ENCODE measurements at regions not wholly inside any gene's neighbourhood (a gene's known extent, or its start where the extent isn't known, plus 50 kb on each side); places are given as distances from the start of the nearest gene placed in this dataset.

- DNase-seq (ENCODE audit: low spot score): no peak
- FAIRE-seq: no peak
Measured at GRCh38 chr4:137082061-137082460, 450.2 kb downstream of the PCDH18 start.

DNA sequence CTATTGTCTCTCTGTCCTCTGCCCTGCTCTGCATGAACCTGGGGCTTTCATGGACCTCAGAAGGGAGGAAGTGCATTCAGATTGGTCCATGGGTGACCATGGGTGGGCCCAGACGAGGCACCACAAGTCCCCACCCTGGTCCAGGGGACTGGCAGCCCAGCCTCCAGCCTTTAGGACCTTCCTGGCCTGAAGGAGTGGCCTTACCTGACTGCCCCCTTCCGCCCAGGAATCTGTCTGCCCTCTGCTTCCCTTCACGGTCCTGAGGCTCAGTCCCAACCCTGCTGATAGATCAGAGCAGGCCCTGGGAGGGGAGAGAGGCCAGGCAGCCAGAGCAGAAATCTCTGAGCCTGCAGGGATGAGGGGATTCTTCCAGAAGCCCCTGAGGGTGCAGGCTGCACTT lies 455.4 kb downstream of the PCDH18 start:
- FAIRE-seq (no peak), DNase-seq (ENCODE audit: low spot score) (no peak)

DNA sequence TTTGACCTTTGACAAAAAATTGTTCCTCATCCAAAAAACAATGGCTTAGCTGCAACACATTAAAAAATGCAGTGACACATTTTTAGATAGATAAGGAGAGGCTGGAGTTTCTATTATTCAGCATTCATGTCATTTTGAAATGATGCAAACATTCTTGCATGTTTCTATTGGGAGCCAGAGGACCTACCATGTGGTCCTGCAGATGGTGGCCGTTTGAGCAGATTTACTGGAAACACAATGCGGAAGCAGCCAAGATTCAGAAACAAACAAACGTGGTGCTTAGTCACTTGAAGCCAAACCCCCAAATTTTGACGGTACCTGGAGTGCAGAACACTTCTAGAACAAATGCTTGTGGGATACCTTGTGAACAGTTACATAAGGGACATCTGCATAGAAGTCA lies 456.7 kb downstream of the PCDH18 start:
- no peak for FAIRE-seq
- no peak for DNase-seq (ENCODE audit: low spot score)

DNA sequence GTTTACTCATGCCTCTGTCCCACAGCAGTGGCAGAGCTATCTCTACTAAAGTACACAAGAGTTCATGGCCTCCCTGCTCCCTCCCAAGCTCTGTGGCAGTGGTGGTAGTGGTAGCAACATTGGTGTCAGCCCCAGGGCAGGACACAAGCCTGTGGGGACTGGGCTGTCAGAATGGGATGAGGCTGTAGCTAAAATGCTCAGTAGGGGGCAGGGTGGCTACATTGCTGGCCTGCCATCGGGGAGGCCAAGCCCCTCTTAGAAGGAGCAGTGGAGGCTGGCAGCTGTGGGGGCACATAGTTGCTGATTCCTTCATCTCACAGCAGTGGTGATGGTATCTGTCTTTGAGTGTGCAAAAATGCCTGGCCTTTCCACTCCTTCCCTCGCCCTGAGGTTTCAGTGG lies 461.7 kb downstream of the PCDH18 start:
- FAIRE-seq (no peak), DNase-seq (ENCODE audit: low spot score) (no peak)

DNA sequence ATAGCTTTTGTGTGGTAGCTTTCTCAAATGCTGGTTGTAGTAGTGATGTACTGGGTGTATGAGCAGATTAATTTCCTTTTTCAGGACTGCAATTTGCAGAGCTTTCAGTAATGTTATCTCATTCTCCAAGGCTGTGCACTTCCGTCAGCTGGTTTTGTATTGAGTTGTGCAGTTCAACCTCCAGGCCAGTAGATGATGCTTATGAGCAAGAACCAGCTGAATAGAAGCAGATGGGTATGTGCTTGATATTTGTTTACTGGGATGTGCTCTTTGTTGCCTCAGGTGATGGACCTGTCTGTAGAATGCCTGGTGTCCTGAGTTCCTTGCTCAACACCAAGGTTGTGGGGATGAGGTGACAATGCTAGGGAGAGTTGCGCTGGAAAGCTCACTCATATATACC lies 462.8 kb downstream of the PCDH18 start:
- FAIRE-seq (no peak), DNase-seq (ENCODE audit: low spot score) (no peak)

DNA sequence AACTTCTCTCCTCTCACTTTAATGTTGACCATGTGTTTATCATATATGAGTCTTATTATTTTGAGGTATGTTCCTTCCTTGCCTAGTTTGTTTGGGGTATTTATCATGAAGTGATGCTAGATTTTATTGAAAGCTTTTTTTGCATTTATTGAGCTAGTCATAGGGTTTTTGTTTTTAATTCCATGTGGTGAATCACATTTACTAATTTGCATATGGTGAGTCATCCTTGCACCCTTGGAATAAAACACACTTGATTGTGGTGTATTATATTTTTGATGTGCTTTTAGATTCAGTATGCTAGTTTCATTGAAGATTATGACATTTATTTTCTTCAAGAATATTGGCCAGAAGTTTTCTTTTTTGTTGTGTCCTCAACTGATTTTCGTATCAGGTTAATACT lies 464.6 kb downstream of the PCDH18 start:
- no peak for FAIRE-seq

DNA sequence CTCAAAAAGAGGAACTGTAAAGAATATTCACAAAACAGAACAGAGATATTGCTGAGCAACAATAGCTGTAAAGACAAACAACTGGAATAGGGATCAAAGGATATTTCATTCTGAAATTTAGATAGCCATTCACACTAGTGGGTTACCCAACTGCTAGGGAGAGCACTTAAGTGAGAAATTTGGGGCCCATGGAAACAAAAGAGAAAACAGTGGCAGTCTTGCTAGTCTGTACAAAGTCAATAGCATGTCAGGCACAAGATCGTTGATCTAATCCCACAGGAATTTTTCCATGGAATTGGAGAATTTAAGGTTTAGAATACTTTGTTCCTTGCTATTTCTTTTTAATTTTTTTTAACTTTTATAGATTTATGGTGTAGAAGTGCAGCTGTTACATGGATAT lies 467.0 kb downstream of the PCDH18 start:
- DNase-seq (ENCODE audit: low spot score) (peak; percentile 11), FAIRE-seq (no peak)

More for the DNA sequence above, 464.6 kb downstream of the PCDH18 start:
- no peak for DNase-seq (ENCODE audit: low spot score)

- DNase-seq (ENCODE audit: low spot score) (no peak), FAIRE-seq (no peak)
Measured at GRCh38 chr4:137063961-137064360, 468.3 kb downstream of the PCDH18 start.

DNA sequence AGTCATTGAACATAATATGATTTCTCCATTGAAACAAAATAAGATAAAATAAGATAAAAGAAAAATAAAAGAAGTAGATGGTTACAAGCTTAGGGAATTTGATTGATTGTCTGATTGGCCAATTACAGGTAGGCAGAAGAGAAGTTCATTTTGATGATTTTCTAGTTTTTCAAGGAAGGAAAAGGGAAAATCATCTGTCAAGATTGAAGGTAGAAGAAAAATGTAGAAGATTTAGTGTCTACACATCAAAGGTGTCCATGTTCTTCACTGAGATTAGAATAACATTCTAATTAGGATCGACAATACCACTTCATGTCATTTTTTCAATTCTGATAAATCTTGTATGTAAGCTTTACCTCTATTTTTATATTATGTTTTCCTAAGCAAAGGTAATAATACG lies 489.1 kb downstream of the PCDH18 start:
- FAIRE-seq (no peak), DNase-seq (ENCODE audit: low spot score) (no peak)

GRCh38 chr4:137039370-137039769 lies 492.9 kb downstream of the PCDH18 start:
- DNase-seq (ENCODE audit: low spot score) (no peak), FAIRE-seq (no peak)

- DNase-seq (ENCODE audit: low spot score) (no peak), FAIRE-seq (no peak)
Measured at GRCh38 chr4:137032222-137032621, 500.1 kb downstream of the PCDH18 start.

DNA sequence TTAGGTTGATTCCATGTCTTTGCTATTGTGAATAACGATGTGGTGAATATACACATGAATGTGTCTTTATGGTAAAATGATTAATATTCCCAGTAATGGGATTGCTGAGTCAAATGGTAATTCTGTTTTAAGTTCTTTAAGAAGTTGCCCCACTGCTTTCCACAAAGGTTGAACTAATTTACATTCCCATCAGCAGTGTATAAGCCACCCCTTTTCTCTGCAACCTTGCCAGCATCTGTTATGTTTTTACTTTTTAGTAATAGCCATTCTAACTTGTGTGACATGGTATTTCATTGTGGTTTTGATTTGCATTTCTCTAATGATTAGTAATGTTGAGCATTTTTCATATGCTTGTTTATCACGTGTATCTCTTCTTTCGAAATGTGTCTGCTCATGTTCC lies 503.3 kb downstream of the PCDH18 start:
- no peak for DNase-seq (ENCODE audit: low spot score)
- no peak for FAIRE-seq

GRCh38 chr4:137025484-137026059 lies 506.7 kb downstream of the PCDH18 start:
- no peak for FAIRE-seq
- no peak for DNase-seq (ENCODE audit: low spot score)

GRCh38 chr4:137015426-137016409 lies 516.6 kb downstream of the PCDH18 start:
- DNase-seq (ENCODE audit: low spot score): no peak
- peak; percentile 25 for FAIRE-seq

DNA sequence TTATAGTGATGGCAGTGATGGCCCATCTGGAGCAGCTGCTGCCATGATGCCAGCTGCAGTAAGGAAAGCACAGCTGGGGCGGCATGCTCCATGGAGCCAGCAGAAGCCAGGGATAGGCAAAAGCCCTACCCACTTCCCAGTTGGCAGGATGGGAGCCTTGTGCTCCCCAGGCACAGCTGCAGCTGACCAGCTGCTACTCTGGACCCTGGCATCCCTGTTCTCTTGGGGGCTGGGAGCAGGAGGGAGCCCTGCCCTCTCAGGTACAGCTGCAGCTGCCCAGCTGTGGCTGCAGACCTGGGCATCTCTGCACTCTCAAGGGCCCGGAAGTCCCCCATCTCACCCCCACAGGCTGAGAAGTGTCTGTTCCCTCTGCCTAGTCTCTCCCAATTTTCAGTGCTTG lies 531.9 kb downstream of the PCDH18 start:
- FAIRE-seq: no peak
- DNase-seq (ENCODE audit: low spot score): no peak

GRCh38 chr4:136992032-136992431 lies 540.3 kb downstream of the PCDH18 start:
- DNase-seq (ENCODE audit: low spot score) (no peak), FAIRE-seq (no peak)

GRCh38 chr4:136985683-136986082 lies 546.6 kb downstream of the PCDH18 start:
- DNase-seq (ENCODE audit: low spot score) (no peak), FAIRE-seq (no peak)

GRCh38 chr4:136967069-136967468 lies 565.2 kb downstream of the PCDH18 start:
- FAIRE-seq: no peak
- DNase-seq (ENCODE audit: low spot score): no peak

GRCh38 chr4:136965478-136965877 lies 566.8 kb downstream of the PCDH18 start:
- no peak for FAIRE-seq

GRCh38 chr4:136962868-136963267 lies 569.4 kb downstream of the PCDH18 start:
- DNase-seq (ENCODE audit: low spot score) (no peak), FAIRE-seq (no peak)

More at GRCh38 chr4:136965478-136965877, 566.8 kb downstream of the PCDH18 start:
- DNase-seq (ENCODE audit: low spot score): no peak

DNA sequence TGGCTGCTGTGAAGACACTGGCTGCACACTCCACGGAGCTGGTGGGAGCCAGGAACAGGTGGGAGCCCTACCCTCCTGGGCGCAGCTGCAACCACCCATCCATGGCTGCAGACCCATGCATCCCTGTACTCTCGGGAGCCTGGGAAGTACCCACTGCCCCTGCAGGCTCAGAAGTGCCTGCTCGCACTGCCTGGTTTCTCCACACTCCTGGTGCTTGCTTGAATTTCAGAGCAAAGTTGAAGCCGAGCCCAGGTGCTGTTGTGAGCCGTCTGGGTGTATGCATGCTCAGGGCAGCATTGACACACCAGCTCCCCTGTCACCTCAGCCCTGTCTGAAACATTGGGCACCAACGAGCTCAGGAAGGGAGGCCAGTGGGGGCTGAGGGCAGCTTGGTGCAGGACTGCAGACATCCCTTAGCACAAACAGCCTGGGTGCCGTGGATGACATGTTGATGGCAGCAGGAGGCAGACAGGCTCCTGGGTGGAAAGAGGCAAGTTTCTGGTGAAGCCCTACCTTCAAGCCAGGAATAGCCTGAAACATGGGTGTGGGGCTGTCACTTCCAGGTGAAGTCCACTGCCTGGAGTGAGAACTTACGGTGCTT lies 585.9 kb downstream of the PCDH18 start:
- DNase-seq (ENCODE audit: low spot score) (no peak), FAIRE-seq (no peak)

DNA sequence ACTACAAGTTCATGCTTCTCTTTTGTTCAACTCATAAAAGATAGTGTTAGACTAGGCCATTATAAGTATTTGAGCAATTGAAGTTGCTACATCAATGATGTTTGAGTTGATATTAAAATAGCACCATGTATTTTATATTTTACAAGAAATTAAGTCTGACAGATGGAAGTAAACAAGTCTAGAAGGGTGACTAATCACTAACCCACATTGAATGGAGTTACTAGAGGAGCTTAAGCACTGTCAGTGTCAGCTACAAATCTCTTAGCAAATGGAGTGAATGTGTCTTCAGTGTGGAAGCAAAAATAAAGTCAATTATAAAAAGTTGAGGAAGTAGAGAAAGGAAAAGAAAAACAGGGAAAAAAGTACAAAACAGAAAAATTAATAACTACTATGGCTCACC lies 592.5 kb downstream of the PCDH18 start:
- FAIRE-seq: no peak
- no peak for DNase-seq (ENCODE audit: low spot score)

Measured in RCC 7860 (cell line).